ENCODE measurements at regions not wholly inside any gene's neighbourhood (a gene's known extent, or its start where the extent isn't known, plus 50 kb on each side); places are given as distances from the start of the nearest gene placed in this dataset.

DNA sequence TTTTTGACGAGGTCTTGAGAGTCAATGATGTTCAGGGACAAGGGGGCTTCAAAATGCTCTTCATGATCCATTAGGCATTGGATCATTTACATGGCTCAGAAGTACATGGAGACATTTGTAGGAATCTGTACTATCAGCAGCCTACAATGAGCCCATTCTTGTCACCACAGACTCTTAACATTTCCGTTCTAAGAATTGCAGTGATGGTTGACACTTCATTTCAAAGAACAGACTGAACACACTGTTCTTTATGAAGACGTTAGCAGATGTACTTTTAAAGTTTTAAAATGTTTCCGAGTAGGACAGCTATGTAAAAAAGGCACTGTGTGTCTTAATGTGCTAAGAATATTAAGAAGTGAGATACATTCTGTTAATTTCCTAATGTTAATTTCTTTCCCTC lies 97.3 kb upstream of the GOT2 start:
- intact Hi-C loops (cut with DNase I), result no loop called here

DNA sequence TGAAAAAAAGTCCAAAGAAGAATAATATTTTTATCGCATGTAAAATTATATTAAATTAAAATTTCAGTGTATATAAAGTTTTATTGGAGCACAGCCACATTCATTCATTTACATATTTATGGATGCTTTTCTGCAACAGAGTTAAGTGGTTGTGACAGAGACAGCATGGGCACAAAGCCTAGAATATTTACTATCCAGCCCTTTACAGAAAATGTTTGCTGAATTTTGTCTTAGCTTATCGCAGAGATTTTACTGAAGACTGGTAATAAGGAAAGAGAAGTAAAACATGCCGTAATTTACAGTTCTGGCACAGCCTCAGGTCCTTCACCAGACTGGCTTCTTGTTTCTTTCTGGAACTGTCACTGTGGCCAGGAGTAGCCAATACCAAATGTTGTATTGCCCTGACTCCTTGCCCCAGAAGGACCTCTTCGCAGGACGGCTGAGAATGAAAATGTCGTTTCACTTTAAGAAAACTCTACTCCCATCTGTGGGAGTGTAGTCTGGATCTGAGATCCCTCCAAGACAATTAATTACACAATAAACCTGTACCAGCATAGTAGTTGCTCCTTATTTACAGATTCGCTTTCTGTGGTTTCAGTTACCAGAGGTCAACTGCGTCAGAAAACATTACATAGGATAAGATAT lies 94.9 kb upstream of the GOT2 start:
- Histone ChIP-seq H3K4me3 (ENCODE audit: low read length in 3 of 3) (peak overlapping the region in 1 of 3 donors; percentile 29), H3K9ac (ENCODE audit: low read length in 3 of 3) (no peak overlapping the region), H3K4me1 (ENCODE audit: control insufficient read depth in 2 of 3, insufficient read depth in 2 of 3, low read depth in 1 of 3, low read length in 3 of 3) (no peaks in the 10 kb centered on the region), H3K36me3 (ENCODE audit: control insufficient read depth in 2 of 3, insufficient read depth in 3 of 3, low read length in 3 of 3) (no peaks in the 10 kb centered on the region), H3K27ac (ENCODE audit: low read depth in 2 of 2, low read length in 2 of 2) (no peak overlapping the region), H3K9me3 (ENCODE audit: control insufficient read depth in 2 of 3, insufficient read depth in 1 of 3, low read length in 3 of 3) (no peaks in the 10 kb centered on the region), H3K27me3 (ENCODE audit: control insufficient read depth, insufficient read depth, low read length) (no peaks in the 10 kb centered on the region)
- intact Hi-C loops (cut with DNase I), result no loop called here
- DNase-seq (peak in 3 of 5 donors; percentile 48 to 87 (median 82)), FAIRE-seq (no peak)
- TF ChIP-seq, protein P1, sequence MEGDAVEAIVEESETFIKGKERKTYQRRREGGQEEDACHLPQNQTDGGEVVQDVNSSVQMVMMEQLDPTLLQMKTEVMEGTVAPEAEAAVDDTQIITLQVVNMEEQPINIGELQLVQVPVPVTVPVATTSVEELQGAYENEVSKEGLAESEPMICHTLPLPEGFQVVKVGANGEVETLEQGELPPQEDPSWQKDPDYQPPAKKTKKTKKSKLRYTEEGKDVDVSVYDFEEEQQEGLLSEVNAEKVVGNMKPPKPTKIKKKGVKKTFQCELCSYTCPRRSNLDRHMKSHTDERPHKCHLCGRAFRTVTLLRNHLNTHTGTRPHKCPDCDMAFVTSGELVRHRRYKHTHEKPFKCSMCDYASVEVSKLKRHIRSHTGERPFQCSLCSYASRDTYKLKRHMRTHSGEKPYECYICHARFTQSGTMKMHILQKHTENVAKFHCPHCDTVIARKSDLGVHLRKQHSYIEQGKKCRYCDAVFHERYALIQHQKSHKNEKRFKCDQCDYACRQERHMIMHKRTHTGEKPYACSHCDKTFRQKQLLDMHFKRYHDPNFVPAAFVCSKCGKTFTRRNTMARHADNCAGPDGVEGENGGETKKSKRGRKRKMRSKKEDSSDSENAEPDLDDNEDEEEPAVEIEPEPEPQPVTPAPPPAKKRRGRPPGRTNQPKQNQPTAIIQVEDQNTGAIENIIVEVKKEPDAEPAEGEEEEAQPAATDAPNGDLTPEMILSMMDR (IDR thresholded peaks at IDR 0.05; ENCODE audit: borderline replicate concordance, extremely low read depth, insufficient read depth), result no peak

More for the DNA sequence above, 97.3 kb upstream of the GOT2 start:
- TF ChIP-seq, protein P1 (IDR thresholded peaks at IDR 0.05; ENCODE audit: borderline replicate concordance, extremely low read depth, insufficient read depth), result no peak
- DNase-seq (no peak), FAIRE-seq (no peak)
- Histone ChIP-seq H3K9ac (ENCODE audit: low read length in 3 of 3) (no peak overlapping the region), H3K9me3 (ENCODE audit: control insufficient read depth in 2 of 3, insufficient read depth in 1 of 3, low read length in 3 of 3) (no peaks in the 10 kb centered on the region), H3K27ac (ENCODE audit: low read depth in 2 of 2, low read length in 2 of 2) (no peak overlapping the region), H3K4me1 (ENCODE audit: control insufficient read depth in 2 of 3, insufficient read depth in 2 of 3, low read depth in 1 of 3, low read length in 3 of 3) (no peaks in the 10 kb centered on the region), H3K36me3 (ENCODE audit: control insufficient read depth in 2 of 3, insufficient read depth in 3 of 3, low read length in 3 of 3) (no peaks in the 10 kb centered on the region), H3K4me3 (ENCODE audit: low read length in 3 of 3) (no peak overlapping the region), H3K27me3 (ENCODE audit: control insufficient read depth, insufficient read depth, low read length) (no peaks in the 10 kb centered on the region)

DNA sequence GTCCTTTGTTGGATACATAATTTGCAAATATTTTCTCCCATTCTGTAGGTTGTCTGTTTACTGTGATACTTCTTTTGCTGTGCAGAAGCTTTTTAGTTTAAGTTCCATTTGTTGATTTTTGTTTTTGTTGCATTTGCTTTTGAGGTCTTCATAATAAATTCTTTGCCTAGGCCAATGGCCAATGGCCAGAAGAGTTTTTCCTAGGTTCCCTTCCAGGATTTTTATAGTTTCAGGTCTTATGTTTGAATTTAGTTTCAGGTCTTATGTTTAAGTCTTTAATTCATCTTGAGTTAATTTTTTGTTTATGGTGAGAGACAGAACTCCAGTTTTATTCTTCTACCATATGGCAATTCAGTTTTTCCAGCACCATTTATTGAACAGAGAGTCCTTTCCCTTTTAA lies 90.1 kb upstream of the GOT2 start:
- H3K27ac ChIP-seq (ENCODE audit: low read depth in 2 of 2, low read length in 2 of 2), result no peak overlapping the region
- TF ChIP-seq, protein P1 (IDR thresholded peaks at IDR 0.05; ENCODE audit: borderline replicate concordance, extremely low read depth, insufficient read depth), result no peak
- H3K9ac ChIP-seq (ENCODE audit: low read length in 3 of 3), result no peak overlapping the region
- no peaks in the 10 kb centered on the region for H3K27me3 ChIP-seq (ENCODE audit: control insufficient read depth, insufficient read depth, low read length)
- H3K36me3 ChIP-seq (ENCODE audit: control insufficient read depth in 2 of 3, insufficient read depth in 3 of 3, low read length in 3 of 3), result no peaks in the 10 kb centered on the region
- DNase-seq, result no peak
- intact Hi-C loops (cut with DNase I), result no loop called here
- no peaks in the 10 kb centered on the region for H3K4me1 ChIP-seq (ENCODE audit: control insufficient read depth in 2 of 3, insufficient read depth in 2 of 3, low read depth in 1 of 3, low read length in 3 of 3)
- H3K9me3 ChIP-seq (ENCODE audit: control insufficient read depth in 2 of 3, insufficient read depth in 1 of 3, low read length in 3 of 3), result peaks cover 0 to 5% (median 0%) of the 10 kb centered on the region in 3 donors
- no peak overlapping the region for H3K4me3 ChIP-seq (ENCODE audit: low read length in 3 of 3)
- FAIRE-seq, result no peak

DNA sequence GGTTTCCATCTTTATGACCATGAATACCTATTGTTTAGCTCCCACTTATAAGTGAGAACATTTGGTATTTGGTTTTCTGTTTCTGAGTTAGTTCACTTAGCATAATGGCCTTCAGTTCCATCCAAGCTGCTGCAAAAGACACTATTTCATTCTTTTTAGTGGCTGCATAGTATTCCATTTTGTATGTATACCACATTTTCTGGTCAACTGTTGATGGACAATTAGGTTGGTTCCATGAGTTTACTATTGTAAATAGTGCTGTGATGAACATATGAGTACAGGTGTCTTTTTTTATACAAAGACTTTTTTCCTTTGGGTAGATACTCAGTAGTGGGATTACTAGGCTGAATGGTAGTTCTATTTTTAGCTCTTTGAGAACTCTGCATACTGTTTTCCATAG lies 87.8 kb upstream of the GOT2 start:
- Histone ChIP-seq H3K36me3 (ENCODE audit: control insufficient read depth in 2 of 3, insufficient read depth in 3 of 3, low read length in 3 of 3) (no peaks in the 10 kb centered on the region), H3K27me3 (ENCODE audit: control insufficient read depth, insufficient read depth, low read length) (no peaks in the 10 kb centered on the region), H3K4me1 (ENCODE audit: control insufficient read depth in 2 of 3, insufficient read depth in 2 of 3, low read depth in 1 of 3, low read length in 3 of 3) (no peaks in the 10 kb centered on the region), H3K9me3 (ENCODE audit: control insufficient read depth in 2 of 3, insufficient read depth in 1 of 3, low read length in 3 of 3) (peaks cover 0 to 5% (median 0%) of the 10 kb centered on the region in 3 donors), H3K9ac (ENCODE audit: low read length in 3 of 3) (no peak overlapping the region), H3K4me3 (ENCODE audit: low read length in 3 of 3) (no peak overlapping the region), H3K27ac (ENCODE audit: low read depth in 2 of 2, low read length in 2 of 2) (no peak overlapping the region)
- DNase-seq (no peak), FAIRE-seq (no peak)
- TF ChIP-seq, protein P1 (IDR thresholded peaks at IDR 0.05; ENCODE audit: borderline replicate concordance, extremely low read depth, insufficient read depth), result no peak
- intact Hi-C loops (cut with DNase I), result no loop called here

Data from kidney (tissue), 13 donors.